AG08395 (cell line): ENCODE measurements at regions not wholly inside any gene's neighbourhood (a gene's known extent, or its start where the extent isn't known, plus 50 kb on each side); places are given as distances from the start of the nearest gene placed in this dataset.

Experiments used
- DNase-seq: peaks from one replicate; pipeline ENCODE4 v3.0.0; 2012; ENCODE audit warnings: mixed read lengths, low spot score

- peak; percentile 29 for DNase-seq
These were observed 190.2 kb upstream of the CDH11 start for GRCh38 chr16:65312071-65312470.

DNA sequence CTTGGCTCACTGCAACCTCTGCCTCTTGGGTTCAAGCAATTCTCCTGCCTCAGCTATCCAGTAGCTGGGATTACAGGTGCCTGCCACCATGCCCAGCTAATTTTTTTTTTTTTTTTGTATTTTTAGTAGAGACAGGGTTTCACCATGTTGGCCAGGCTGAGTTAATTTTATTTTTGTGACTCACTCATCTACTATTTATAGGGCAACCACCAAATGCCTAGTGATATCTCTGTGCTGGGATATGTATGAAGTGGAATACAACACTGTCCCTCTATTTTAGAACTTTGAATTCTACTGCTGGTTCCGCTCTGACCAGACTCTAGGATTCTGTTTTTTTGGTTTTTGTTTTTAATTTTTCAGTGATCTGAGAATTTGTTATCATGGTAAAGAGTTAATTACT is 188.6 kb upstream of the CDH11 start:
- peak; percentile 52 for DNase-seq

- no peak for DNase-seq
These were observed 187.5 kb upstream of the CDH11 start for GRCh38 chr16:65309354-65309753.

DNA sequence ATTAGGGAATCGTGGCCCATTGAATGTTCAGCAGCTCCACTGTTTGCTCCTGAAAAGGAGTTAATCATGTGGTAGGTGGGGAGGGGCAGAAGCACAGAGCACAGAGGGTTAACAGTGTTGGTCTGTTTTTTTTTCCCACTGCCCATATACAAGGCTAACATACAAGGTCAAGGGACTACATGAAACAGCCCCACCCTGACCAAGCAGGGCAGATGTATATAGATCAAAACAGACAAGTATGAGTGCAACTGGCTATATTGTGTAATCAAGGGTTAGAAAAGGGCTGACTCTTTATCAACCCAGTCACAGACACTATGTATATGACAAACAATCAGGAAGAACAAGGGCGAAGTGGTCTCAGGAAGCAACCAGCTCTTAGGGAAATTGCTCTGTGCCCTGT is 186.6 kb upstream of the CDH11 start:
- no peak for DNase-seq

DNA sequence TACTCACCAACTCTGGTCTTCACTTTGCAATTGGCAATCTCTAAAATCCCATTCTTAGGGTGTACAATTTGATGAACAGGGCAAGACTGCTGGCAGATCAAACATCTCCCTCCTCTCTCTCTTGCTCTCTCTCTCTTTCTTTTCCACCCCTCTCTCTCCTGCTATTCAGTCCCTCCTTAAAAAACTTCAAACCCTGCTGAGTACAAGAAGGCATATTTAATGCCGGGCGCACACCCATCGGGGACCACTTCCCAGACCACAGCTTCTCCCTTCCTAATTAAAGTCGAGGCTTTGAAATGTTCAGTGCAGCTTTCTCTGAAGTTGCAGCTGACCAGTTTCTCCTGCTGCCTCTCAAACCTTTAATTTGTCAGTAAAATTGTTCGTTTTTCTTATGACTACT is 185.4 kb upstream of the CDH11 start:
- DNase-seq = no peak

DNA sequence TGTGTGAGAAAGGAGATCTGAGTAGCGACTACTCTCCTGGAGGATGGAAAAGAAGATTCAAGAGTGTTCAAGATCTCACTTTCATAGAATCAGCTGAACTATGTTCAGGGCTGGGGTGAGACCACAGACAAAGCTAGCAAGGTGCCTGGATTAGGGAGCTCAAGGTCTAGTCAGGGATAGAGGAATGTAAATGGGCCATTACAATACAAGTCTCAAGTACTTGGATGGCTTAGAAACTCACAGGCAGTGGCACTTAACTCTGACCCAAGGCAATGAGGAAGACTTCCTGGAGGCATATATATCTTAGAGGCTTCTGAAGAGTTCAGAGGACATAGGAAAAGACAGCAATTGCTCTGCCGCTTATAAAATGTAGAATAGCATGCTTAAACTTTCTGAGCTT is 184.9 kb upstream of the CDH11 start:
- DNase-seq = no peak

- DNase-seq = no peak
These were observed 184.4 kb upstream of the CDH11 start for GRCh38 chr16:65306300-65306699.

DNA sequence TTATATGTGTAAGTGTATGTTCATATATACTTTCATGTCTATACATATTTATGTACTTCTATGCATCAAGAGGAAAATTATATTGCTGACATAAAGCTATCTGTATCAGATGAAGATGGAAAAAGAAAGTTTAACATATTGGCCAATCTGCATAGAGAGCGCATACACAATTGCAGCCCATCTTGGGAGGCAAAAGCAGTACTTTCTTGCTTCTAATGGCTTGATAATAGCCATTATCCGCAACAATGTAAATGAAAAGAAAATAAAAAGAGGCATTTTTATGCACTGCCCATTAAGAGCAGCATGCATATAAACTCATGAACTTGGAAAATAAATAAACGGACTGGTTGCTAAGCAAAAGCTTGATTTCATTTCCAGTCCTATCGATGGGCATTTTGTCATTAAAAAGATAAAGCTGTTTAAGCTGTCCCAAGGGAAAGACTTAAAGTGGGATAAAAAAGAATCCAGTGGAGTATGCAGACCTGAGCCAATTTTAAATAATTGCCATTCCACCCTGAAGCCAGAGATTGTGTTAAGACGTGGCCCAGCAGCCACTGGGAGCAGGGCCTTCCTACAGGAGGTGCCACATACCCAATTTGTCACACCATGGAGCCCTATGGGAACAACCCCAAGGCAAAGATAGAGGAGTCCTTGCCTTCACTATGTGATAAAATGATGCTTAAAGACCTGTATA is 183.6 kb upstream of the CDH11 start:
- DNase-seq = no peak

DNA sequence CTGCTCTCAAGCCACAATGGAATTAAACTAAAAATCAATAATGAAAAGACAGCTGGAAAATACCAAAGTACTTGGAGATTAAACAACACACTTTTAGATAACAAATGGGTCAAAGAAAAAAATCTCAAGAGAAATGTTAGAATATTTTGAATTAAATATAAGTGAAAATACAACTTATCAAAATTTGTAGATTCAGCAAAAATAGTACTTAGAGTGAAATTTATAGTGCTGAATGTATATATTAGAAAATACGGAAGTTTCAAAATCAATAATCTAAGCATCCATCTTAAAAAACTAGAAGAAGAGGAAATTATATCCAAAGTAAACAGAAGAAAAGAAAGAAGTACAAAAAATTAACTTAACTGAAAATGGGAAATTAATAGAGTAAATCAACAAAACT is 179.2 kb upstream of the CDH11 start:
- DNase-seq = no peak

- DNase-seq = no peak
These were observed 175.6 kb upstream of the CDH11 start for GRCh38 chr16:65297453-65297852.

GRCh38 chr16:65295527-65295926 is 173.7 kb upstream of the CDH11 start:
- DNase-seq = no peak

DNA sequence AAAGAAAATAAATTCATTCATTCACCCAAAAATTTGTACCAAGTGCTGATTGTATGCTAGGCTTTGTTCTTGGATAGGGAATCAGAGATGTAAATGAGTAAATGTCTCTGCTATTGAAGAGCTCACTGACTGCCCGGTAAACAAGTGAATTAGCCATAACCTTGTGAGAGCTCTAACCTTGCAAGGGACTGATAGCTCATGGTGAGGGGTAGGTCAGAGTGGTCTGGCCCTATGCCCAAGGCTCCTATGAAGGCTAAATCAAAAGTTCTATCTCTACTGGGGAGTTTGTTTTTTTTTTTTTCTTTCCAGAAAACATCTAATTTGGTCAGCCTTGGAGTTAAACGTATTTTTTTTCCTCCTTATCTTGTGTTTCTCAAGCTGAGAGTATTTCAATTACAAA is 172.8 kb upstream of the CDH11 start:
- no peak for DNase-seq

- DNase-seq = no peak
These were observed 172.3 kb upstream of the CDH11 start for GRCh38 chr16:65294165-65294564.

DNA sequence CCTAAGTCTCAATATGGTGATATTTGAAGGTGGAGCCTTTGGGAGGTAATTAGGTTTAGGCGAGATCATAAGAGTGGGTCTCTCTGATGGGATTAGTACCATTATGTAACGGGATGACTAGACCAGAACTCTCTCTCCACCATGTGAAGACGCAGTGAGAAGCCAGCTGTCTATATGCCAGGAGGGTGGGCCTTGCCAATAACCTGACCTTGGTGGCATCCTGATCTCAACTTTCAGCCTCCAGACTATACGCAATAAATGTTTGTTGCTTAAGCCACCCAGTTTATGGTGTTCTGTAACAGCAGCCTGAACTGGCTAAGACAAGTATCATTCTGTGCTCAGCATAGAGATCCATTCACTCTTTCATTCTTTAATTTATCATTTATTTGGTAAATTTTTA is 167.2 kb upstream of the CDH11 start:
- DNase-seq = no peak

GRCh38 chr16:65287307-65287706 is 165.4 kb upstream of the CDH11 start:
- DNase-seq = no peak

GRCh38 chr16:65285128-65286048 is 163.5 kb upstream of the CDH11 start:
- DNase-seq = no peak

DNA sequence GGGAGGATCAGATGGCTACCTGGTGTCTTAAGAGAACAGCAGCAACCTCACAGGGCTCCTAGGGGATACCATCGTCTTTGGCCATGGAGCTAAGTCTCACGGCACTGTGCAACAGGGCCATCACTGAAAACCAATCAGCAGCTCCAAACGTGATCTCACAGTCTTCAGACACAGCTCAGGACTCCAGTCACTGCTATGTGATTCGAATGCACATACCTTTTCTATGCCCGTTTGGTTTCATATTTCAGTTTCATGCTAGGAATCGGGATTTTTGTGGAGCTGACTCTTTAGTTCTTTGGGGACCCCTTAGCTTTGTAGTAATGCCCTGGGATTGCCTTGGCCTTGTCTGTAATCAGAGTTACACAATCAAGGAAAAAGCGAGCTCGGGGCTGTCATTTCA is 162.8 kb upstream of the CDH11 start:
- no peak for DNase-seq

GRCh38 chr16:65283181-65283651 is 161.4 kb upstream of the CDH11 start:
- no peak for DNase-seq

DNA sequence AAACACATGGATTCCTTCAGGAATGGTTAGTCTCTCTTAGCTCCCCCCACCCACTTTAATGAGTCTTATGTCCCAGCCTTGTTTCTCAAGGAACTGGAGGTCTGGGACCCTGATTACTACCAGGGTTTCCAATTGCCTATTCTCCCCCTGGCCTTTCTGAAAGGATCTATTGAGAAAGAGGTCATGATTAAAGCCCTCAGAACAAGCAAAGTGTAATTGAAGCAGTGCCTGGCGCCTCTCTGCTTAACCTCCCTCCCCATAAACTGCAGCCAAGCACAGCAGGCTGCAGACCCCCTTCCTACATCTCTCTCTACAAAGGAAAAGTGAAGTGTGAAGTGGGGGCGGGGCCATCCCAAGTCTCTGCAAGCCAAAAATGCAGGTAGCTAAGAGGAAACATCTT is 159.7 kb upstream of the CDH11 start:
- DNase-seq = no peak

DNA sequence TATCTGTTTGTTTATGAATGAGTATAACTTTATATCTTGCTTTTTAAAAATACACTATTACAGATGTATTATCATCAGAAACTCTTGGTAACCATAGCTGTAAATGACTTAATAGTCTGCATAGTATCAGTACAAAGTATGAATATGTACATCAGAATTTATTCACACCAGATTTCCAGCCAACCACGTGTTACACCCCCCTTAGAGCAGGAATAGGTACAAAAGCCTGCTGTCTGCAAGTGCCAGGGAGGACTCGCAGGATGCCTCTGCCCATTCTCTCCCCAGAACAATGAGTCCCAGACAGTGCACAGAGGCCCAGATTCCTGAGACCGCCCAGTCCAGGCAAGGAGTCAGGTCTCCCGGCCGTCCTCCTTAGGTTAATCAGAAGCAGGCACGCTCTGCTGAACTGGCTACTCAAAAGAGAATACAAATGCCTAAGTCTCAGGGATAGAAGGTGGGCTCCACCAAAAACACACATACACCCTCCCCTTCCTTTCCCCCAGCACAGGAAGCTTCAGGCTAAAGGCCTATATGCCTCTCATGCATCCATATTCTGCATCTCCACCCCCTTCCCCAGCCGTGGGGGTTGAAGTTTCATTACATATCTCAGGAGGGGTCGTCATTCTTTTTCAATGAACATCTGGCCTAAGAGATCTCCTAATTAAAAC is 159.1 kb upstream of the CDH11 start:
- no peak for DNase-seq

- no peak for DNase-seq
These were observed 157.7 kb upstream of the CDH11 start for GRCh38 chr16:65279576-65279975.

DNA sequence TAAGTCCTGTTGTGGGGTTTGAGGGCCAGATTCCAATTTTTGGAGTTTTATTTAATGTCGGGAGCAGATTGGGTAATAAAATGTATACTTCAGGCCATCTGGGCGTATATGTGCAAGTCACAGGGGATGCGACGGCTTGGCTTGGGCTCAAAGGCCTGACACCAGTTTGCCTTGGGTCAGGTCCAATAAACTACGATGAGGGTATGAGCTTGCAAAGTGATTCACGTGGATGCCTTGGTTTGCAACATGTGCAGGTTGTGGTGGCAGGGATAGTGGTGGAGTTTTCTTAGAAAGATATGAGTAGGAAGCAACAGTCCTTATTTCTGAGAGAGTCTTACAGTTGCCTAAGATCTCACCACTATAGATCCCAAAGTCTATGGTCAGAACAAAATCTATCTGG is 157.0 kb upstream of the CDH11 start:
- no peak for DNase-seq

DNA sequence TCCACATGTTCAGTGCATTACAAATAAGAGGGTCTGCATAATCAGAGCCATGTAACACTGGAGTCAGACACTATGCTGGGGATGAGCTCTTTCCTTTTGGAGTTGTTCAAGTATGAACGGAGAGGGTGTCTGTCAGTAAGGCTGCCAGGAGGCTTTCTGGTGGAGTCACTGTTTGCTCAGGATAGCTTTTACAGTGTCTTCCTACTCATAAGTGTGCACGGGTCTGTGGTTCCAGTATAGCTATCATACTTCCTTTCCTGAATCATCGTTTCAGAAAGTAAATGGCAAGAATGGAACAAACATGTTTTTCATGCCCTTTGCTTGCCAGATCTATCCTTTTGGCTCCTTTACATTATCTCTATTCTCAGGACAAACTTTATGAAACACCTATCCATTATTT is 152.7 kb upstream of the CDH11 start:
- DNase-seq = peak; percentile 12
